ENCODE measurements at regions not wholly inside any gene's neighbourhood (a gene's known extent, or its start where the extent isn't known, plus 50 kb on each side); places are given as distances from the start of the nearest gene placed in this dataset.

GRCh38 chr2:207418419-207418818 is 111.3 kb upstream of the CREB1 start:
- TF ChIP-seq CTCF (IDR thresholded peaks at IDR 0.05 in 2 of 3, conservative IDR thresholded peaks at IDR 0.05 in 1 of 3; ENCODE audit: control insufficient read depth in 2 of 3, extremely low read depth in 1 of 3, insufficient read depth in 1 of 3, low read depth in 3 of 3, low read length in 3 of 3) (no peak), EZH2 (IDR thresholded peaks at IDR 0.05; ENCODE audit: borderline replicate concordance, control insufficient read depth, low read depth, low read length) (no peak), SP1 (IDR thresholded peaks at IDR 0.05; ENCODE audit: low read depth, low read length) (no peak), YY1 (IDR thresholded peaks at IDR 0.05; ENCODE audit: low read depth, low read length) (no peak)

Data from GM12878 (cell line).